ENCODE measurements at regions not wholly inside any gene's neighbourhood (a gene's known extent, or its start where the extent isn't known, plus 50 kb on each side); places are given as distances from the start of the nearest gene placed in this dataset.
A peak's percentile ranks its signal among the peaks of the same experiment; 100 is the strongest.

- DNase-seq = no peak
Measured at GRCh38 chr3:177516158-177517011, 319.1 kb upstream of the TBL1XR1 start.

- DNase-seq = no peak
Measured at GRCh38 chr3:177517906-177518305, 320.6 kb upstream of the TBL1XR1 start.

GRCh38 chr3:177519588-177519987 lies 322.3 kb upstream of the TBL1XR1 start:
- no peak for DNase-seq

- no peak for DNase-seq
Measured at GRCh38 chr3:177521305-177521704, 324.0 kb upstream of the TBL1XR1 start.

GRCh38 chr3:177522051-177522450 lies 324.8 kb upstream of the TBL1XR1 start:
- DNase-seq = no peak

GRCh38 chr3:177523067-177523675 lies 325.9 kb upstream of the TBL1XR1 start:
- DNase-seq = peak in 1 of 3 experiments; percentile 46

- DNase-seq = no peak
Measured at GRCh38 chr3:177523872-177524438, 326.7 kb upstream of the TBL1XR1 start.

- DNase-seq = no peak
Measured at GRCh38 chr3:177524742-177525141, 327.5 kb upstream of the TBL1XR1 start.

- DNase-seq = no peak
Measured at GRCh38 chr3:177525414-177525813, 328.1 kb upstream of the TBL1XR1 start.

- no peak for DNase-seq
Measured at GRCh38 chr3:177525987-177526712, 328.9 kb upstream of the TBL1XR1 start.

GRCh38 chr3:177527182-177527581 lies 329.9 kb upstream of the TBL1XR1 start:
- DNase-seq = no peak

GRCh38 chr3:177528306-177529070 lies 331.2 kb upstream of the TBL1XR1 start:
- no peak for DNase-seq

- DNase-seq = no peak
Measured at GRCh38 chr3:177529071-177529550, 331.8 kb upstream of the TBL1XR1 start.

GRCh38 chr3:177529716-177530335 lies 332.5 kb upstream of the TBL1XR1 start:
- DNase-seq = no peak

- no peak for DNase-seq
Measured at GRCh38 chr3:177530908-177531307, 333.6 kb upstream of the TBL1XR1 start.

- peak in 1 of 3 experiments; percentile 36 for DNase-seq
Measured at GRCh38 chr3:177536873-177537272, 339.6 kb upstream of the TBL1XR1 start.

- DNase-seq = no peak
Measured at GRCh38 chr3:177537612-177538011, 340.3 kb upstream of the TBL1XR1 start.

GRCh38 chr3:177538048-177538749 lies 340.9 kb upstream of the TBL1XR1 start:
- no peak for DNase-seq

GRCh38 chr3:177538750-177539730 lies 341.8 kb upstream of the TBL1XR1 start:
- peak in 1 of 3 experiments; percentile 50 for DNase-seq

GRCh38 chr3:177541541-177541940 lies 344.3 kb upstream of the TBL1XR1 start:
- DNase-seq = no peak
